ENCODE measurements at regions not wholly inside any gene's neighbourhood (a gene's known extent, or its start where the extent isn't known, plus 50 kb on each side); places are given as distances from the start of the nearest gene placed in this dataset.

DNA sequence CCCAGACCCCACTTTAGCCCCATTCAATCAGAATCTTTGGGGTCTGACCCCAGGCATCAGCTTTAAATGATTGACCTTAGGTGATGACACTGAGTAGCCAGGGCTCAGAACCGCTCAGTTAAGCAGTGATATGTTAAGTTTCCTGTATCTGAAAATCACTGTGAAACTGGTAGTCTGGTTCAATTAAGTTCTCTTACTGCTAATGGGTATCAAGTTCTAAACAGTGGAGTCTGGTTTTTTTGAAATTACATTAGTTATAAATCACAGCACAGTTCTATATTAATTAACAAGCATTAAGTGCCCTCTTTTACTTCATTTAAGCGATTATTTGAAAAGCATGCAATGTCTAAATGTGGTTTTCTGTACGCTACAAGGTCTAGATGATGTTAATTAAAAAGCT, 117.9 kb downstream of the HAUS1 start:
- Histone ChIP-seq H4K8ac (ENCODE audit: low read depth, low read length) (no peak overlapping the region), H3K4me3 (ENCODE audit: low read depth, low read length) (no peak overlapping the region), H3K4ac (ENCODE audit: low read depth, low read length) (no peak overlapping the region), H3K23ac (ENCODE audit: low read length) (no peak overlapping the region), H3K27me3 (ENCODE audit: insufficient read depth, low read length) (no peaks in the 10 kb centered on the region), H3K9me3 (ENCODE audit: insufficient read depth, low read depth, low read length) (no peaks in the 10 kb centered on the region), H3K18ac (ENCODE audit: low read length) (no peak overlapping the region), H3K36me3 (ENCODE audit: control insufficient read depth in 1 of 2, insufficient read depth in 2 of 2, low read length in 2 of 2) (no peaks in the 10 kb centered on the region), H4K91ac (ENCODE audit: low read depth, low read length) (no peak overlapping the region), H3K27ac (ENCODE audit: low read depth, low read length) (no peak overlapping the region), H3K4me1 (ENCODE audit: control insufficient read depth in 1 of 2, insufficient read depth in 2 of 2, low read length in 2 of 2) (no peaks in the 10 kb centered on the region), H3K4me2 (ENCODE audit: low read length) (no peak overlapping the region), H2BK12ac (ENCODE audit: low read length) (no peak overlapping the region), H3K79me2 (ENCODE audit: control insufficient read depth, insufficient read depth, low read length, poor library complexity) (no peaks in the 10 kb centered on the region), H2AFZ (ENCODE audit: insufficient read depth, low read length, poor library complexity) (no peak overlapping the region), H2BK5ac (ENCODE audit: low read depth, low read length, poor library complexity) (no peak overlapping the region), H3K9ac (ENCODE audit: low read length) (no peak overlapping the region), H4K12ac (ENCODE audit: low read depth, low read length) (no peak overlapping the region), H3K14ac (ENCODE audit: low read length) (no peak overlapping the region), H2AK5ac (ENCODE audit: low read length) (no peak overlapping the region), H3K79me1 (ENCODE audit: low read length) (no peaks in the 10 kb centered on the region), H2BK120ac (ENCODE audit: insufficient read depth, low read length, poor library complexity) (no peak overlapping the region)
- no CpG with 5 or more reads among the region's 3 CpGs for WGBS (ENCODE audit: extremely low coverage, insufficient coverage, insufficient read length)
- DNase-seq = no peak

DNA sequence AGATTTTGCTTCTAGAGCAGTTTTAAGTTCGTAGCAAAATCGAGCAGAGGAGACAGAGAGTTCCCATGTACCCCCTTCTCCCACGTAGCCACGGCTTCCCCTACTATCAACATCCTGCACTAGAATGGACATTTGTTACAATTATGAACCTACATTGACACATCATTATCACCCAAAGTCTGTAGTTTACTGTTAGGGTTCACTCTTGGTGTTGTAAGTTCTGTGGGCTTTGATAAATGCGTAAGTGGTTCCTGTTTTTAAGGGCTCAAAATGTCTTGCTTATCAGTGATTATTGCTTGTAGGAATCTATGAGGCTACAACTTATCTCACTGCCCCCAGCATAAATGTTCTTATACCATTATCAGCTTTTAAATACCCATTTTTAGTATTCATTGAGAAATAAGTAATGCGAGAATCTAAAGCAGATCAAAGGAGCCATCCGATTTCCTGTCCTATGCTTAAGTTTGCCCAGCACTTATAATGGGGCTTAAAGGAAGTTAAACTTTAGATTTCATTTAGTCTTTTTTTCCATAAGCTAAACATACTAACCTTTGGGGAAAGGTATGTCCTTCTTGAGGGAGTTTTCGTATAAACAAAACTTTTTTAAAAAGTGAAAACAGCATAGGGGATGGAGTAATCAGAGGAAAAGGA, 118.7 kb downstream of the HAUS1 start:
- Histone ChIP-seq H3K27ac (ENCODE audit: low read depth, low read length) (no peak overlapping the region), H2BK12ac (ENCODE audit: low read length) (no peak overlapping the region), H3K4me2 (ENCODE audit: low read length) (no peak overlapping the region), H3K9me3 (ENCODE audit: insufficient read depth, low read depth, low read length) (no peaks in the 10 kb centered on the region), H3K18ac (ENCODE audit: low read length) (no peak overlapping the region), H2BK120ac (ENCODE audit: insufficient read depth, low read length, poor library complexity) (no peak overlapping the region), H3K27me3 (ENCODE audit: insufficient read depth, low read length) (no peaks in the 10 kb centered on the region), H3K4ac (ENCODE audit: low read depth, low read length) (no peak overlapping the region), H3K36me3 (ENCODE audit: control insufficient read depth in 1 of 2, insufficient read depth in 2 of 2, low read length in 2 of 2) (no peaks in the 10 kb centered on the region), H4K8ac (ENCODE audit: low read depth, low read length) (no peak overlapping the region), H3K4me1 (ENCODE audit: control insufficient read depth in 1 of 2, insufficient read depth in 2 of 2, low read length in 2 of 2) (no peaks in the 10 kb centered on the region), H3K79me2 (ENCODE audit: control insufficient read depth, insufficient read depth, low read length, poor library complexity) (no peaks in the 10 kb centered on the region), H3K23ac (ENCODE audit: low read length) (no peak overlapping the region), H3K14ac (ENCODE audit: low read length) (no peak overlapping the region), H2AK5ac (ENCODE audit: low read length) (no peak overlapping the region), H3K4me3 (ENCODE audit: low read depth, low read length) (no peak overlapping the region), H3K9ac (ENCODE audit: low read length) (no peak overlapping the region), H4K91ac (ENCODE audit: low read depth, low read length) (no peak overlapping the region), H4K12ac (ENCODE audit: low read depth, low read length) (no peak overlapping the region), H2BK5ac (ENCODE audit: low read depth, low read length, poor library complexity) (no peak overlapping the region), H3K79me1 (ENCODE audit: low read length) (no peaks in the 10 kb centered on the region), H2AFZ (ENCODE audit: insufficient read depth, low read length, poor library complexity) (no peak overlapping the region)
- DNase-seq = no peak
- WGBS (ENCODE audit: extremely low coverage, insufficient coverage, insufficient read length) = no CpG with 5 or more reads among the region's 8 CpGs

DNA sequence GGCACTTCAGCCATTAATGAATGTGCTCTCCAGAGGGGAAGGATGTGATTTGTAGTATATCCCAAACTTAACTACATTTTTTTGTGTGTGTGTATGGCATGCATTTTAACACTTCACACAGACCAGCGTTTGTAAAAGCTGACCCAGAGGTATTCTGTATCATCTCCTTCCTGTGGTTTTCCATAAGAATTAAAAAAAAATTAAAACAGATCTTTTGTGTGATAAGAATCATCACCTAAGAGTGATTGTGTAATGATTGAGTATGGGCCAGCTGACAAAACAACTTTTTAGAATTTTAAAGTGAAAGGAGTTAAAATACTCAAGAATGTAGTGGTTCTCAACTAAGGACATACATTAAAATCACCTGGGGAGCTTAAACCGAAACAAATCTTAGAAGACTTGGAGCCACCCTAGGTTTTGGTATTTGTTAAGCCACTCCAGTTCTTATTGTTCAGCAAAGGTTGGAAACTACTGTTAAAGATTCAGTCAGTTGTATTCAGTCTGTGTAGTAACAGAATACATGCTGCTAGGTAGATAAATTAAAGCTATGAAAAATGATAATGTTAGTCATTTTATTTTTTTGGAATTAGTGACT, 120.1 kb downstream of the HAUS1 start:
- Histone ChIP-seq H2BK5ac (ENCODE audit: low read depth, low read length, poor library complexity) (no peak overlapping the region), H3K23ac (ENCODE audit: low read length) (no peak overlapping the region), H2BK12ac (ENCODE audit: low read length) (no peak overlapping the region), H3K4me3 (ENCODE audit: low read depth, low read length) (no peak overlapping the region), H3K27me3 (ENCODE audit: insufficient read depth, low read length) (no peaks in the 10 kb centered on the region), H4K12ac (ENCODE audit: low read depth, low read length) (no peak overlapping the region), H3K14ac (ENCODE audit: low read length) (no peak overlapping the region), H3K9ac (ENCODE audit: low read length) (no peak overlapping the region), H3K4me2 (ENCODE audit: low read length) (no peak overlapping the region), H3K79me1 (ENCODE audit: low read length) (no peaks in the 10 kb centered on the region), H2BK120ac (ENCODE audit: insufficient read depth, low read length, poor library complexity) (no peak overlapping the region), H4K91ac (ENCODE audit: low read depth, low read length) (no peak overlapping the region), H3K27ac (ENCODE audit: low read depth, low read length) (no peak overlapping the region), H2AK5ac (ENCODE audit: low read length) (no peak overlapping the region), H3K4ac (ENCODE audit: low read depth, low read length) (no peak overlapping the region), H3K9me3 (ENCODE audit: insufficient read depth, low read depth, low read length) (no peaks in the 10 kb centered on the region), H3K36me3 (ENCODE audit: control insufficient read depth in 1 of 2, insufficient read depth in 2 of 2, low read length in 2 of 2) (no peaks in the 10 kb centered on the region), H3K4me1 (ENCODE audit: control insufficient read depth in 1 of 2, insufficient read depth in 2 of 2, low read length in 2 of 2) (no peaks in the 10 kb centered on the region), H2AFZ (ENCODE audit: insufficient read depth, low read length, poor library complexity) (no peak overlapping the region), H4K8ac (ENCODE audit: low read depth, low read length) (no peak overlapping the region), H3K79me2 (ENCODE audit: control insufficient read depth, insufficient read depth, low read length, poor library complexity) (no peaks in the 10 kb centered on the region), H3K18ac (ENCODE audit: low read length) (no peak overlapping the region)
- no CpG with 5 or more reads among the region's 2 CpGs for WGBS (ENCODE audit: extremely low coverage, insufficient coverage, insufficient read length)
- peak in 1 of 2 donors; percentile 5 for DNase-seq

DNA sequence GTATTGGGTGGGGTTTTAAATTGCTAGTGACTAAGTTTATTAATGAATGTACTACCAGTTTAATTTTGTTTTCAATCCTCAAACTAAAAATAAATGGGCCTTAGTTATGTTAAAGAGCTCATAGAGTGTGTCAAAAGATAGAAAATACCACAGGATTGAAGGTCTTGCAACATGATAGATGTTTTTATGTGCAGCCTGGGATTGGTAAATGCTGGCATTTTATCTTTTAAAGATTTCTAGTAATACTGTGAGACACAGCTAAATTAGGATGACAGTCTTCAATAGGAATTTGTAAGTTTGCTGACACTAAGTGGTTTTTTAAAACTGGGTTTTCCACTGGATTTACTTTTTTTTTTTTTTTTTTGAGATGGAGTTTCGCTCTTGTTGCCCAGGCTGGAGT, 122.3 kb downstream of the HAUS1 start:
- Histone ChIP-seq H3K4me3 (ENCODE audit: low read depth, low read length) (no peak overlapping the region), H2BK120ac (ENCODE audit: insufficient read depth, low read length, poor library complexity) (no peak overlapping the region), H3K23ac (ENCODE audit: low read length) (no peak overlapping the region), H3K4ac (ENCODE audit: low read depth, low read length) (no peak overlapping the region), H3K4me2 (ENCODE audit: low read length) (no peak overlapping the region), H2BK12ac (ENCODE audit: low read length) (no peak overlapping the region), H3K9me3 (ENCODE audit: insufficient read depth, low read depth, low read length) (no peaks in the 10 kb centered on the region), H4K91ac (ENCODE audit: low read depth, low read length) (no peak overlapping the region), H3K14ac (ENCODE audit: low read length) (no peak overlapping the region), H2AFZ (ENCODE audit: insufficient read depth, low read length, poor library complexity) (no peak overlapping the region), H2AK5ac (ENCODE audit: low read length) (no peak overlapping the region), H3K27ac (ENCODE audit: low read depth, low read length) (no peak overlapping the region), H4K12ac (ENCODE audit: low read depth, low read length) (no peak overlapping the region), H3K79me2 (ENCODE audit: control insufficient read depth, insufficient read depth, low read length, poor library complexity) (no peaks in the 10 kb centered on the region), H3K4me1 (ENCODE audit: control insufficient read depth in 1 of 2, insufficient read depth in 2 of 2, low read length in 2 of 2) (no peaks in the 10 kb centered on the region), H3K18ac (ENCODE audit: low read length) (no peak overlapping the region), H2BK5ac (ENCODE audit: low read depth, low read length, poor library complexity) (no peak overlapping the region), H4K8ac (ENCODE audit: low read depth, low read length) (no peak overlapping the region), H3K9ac (ENCODE audit: low read length) (no peak overlapping the region), H3K36me3 (ENCODE audit: control insufficient read depth in 1 of 2, insufficient read depth in 2 of 2, low read length in 2 of 2) (no peaks in the 10 kb centered on the region), H3K27me3 (ENCODE audit: insufficient read depth, low read length) (no peaks in the 10 kb centered on the region), H3K79me1 (ENCODE audit: low read length) (no peaks in the 10 kb centered on the region)
- WGBS (ENCODE audit: extremely low coverage, insufficient coverage, insufficient read length) = no CpG with 5 or more reads among the region's 1 CpG
- DNase-seq = peak; percentile 45 to 86
